IMR-90 (cell line): ENCODE measurements at regions not wholly inside any gene's neighbourhood (a gene's known extent, or its start where the extent isn't known, plus 50 kb on each side); places are given as distances from the start of the nearest gene placed in this dataset.

Source experiments
- ATAC-seq: fragments of 200-7000 bp; cut with Tn5 transposase; 2 replicates; pipeline ENCODE4 v1.9.1; 2020; ENCODE audit warnings: low read depth, mild to moderate bottlenecking, moderate library complexity
- BruUV-seq: library from RNA; stranded (reverse); fragments of 400-500 nt; replicated peaks from 2 replicates; lab custom pipeline; 2021; lab: Mats Ljungman, UMichigan
- CTCF ChIA-PET: fragments of 300-600 bp; formaldehyde crosslinking; extraction: SDS; loops from one replicate; lab custom pipeline; 2021; ENCODE audit warnings: antibody characterized with exemption; lab: Yijun Ruan, JAX
- POLR2A ChIA-PET: fragments of 300-600 bp; sonication (Branson Sonifier 250); formaldehyde crosslinking; loops from one replicate; lab custom pipeline; 2022; ENCODE audit warnings: antibody characterized with exemption; ENCODE audit not compliant: unreplicated experiment; lab: Charles Lee
- DNase-seq: peaks from one replicate; pipeline ENCODE4 v3.0.0; 2013
- H2AFZ ChIP-seq: replicated peaks from 2 replicates; pipeline ENCODE3; 2013; ENCODE audit warnings: low read length, mild to moderate bottlenecking; ENCODE audit not compliant: poor library complexity
- H2AK5ac ChIP-seq: 2 replicates; pipeline ENCODE4 v1.6.1; 2013; ENCODE audit warnings: low read depth, low read length, inconsistent platforms
- H2AK9ac ChIP-seq: replicated peaks from 2 replicates; pipeline ENCODE3; 2013; ENCODE audit warnings: mild to moderate bottlenecking, low read depth, low read length, moderate library complexity; ENCODE audit not compliant: poor library complexity
- H2BK120ac ChIP-seq: 2 replicates; pipeline ENCODE4 v1.6.1; 2013; ENCODE audit warnings: low read depth, low read length, inconsistent platforms
- H2BK15ac ChIP-seq: 3 replicates; pipeline ENCODE4 v1.6.1; 2013; ENCODE audit warnings: low read depth, low read length, inconsistent platforms
- H2BK20ac ChIP-seq: 2 replicates; pipeline ENCODE4 v1.6.1; 2013; ENCODE audit warnings: low read depth, mild to moderate bottlenecking, inconsistent platforms, low read length, moderate library complexity
- H2BK5ac ChIP-seq: 2 replicates; pipeline ENCODE4 v1.6.1; 2013; ENCODE audit warnings: mild to moderate bottlenecking, low read depth, low read length, inconsistent platforms; ENCODE audit not compliant: poor library complexity, severe bottlenecking
- H3K14ac ChIP-seq: replicated peaks from 2 replicates; pipeline ENCODE4 v1.6.1; 2013; ENCODE audit warnings: low read depth, low read length, inconsistent platforms
- H3K18ac ChIP-seq: 2 replicates; pipeline ENCODE4 v1.6.1; 2013; ENCODE audit warnings: low read depth, low read length, control low read depth
- H3K23ac ChIP-seq: 2 replicates; pipeline ENCODE4 v1.6.1; 2013; ENCODE audit warnings: low read depth, low read length, inconsistent platforms
- H3K27ac ChIP-seq: 2 replicates; pipeline ENCODE4 v1.5.1; 2013; ENCODE audit warnings: mild to moderate bottlenecking, control low read depth, low read length; ENCODE audit not compliant: insufficient read depth
- H3K27me3 ChIP-seq: 2 replicates; pipeline ENCODE4 v1.6.1; 2013; ENCODE audit warnings: low read length; ENCODE audit not compliant: control insufficient read depth, insufficient read depth
- H3K36me3 ChIP-seq: 2 replicates; pipeline ENCODE4 v1.6.1; 2013; ENCODE audit warnings: low read length, mixed read lengths; ENCODE audit not compliant: control insufficient read depth, insufficient read depth
- H3K4ac ChIP-seq: 2 replicates; pipeline ENCODE4 v1.6.1; 2013; ENCODE audit warnings: low read depth, low read length, inconsistent platforms
- H3K4me1 ChIP-seq: 2 replicates; pipeline ENCODE4 v1.6.1; 2013; ENCODE audit warnings: low read length, mixed read lengths; ENCODE audit not compliant: control insufficient read depth, insufficient read depth
- H3K4me2 ChIP-seq: 2 replicates; pipeline ENCODE4 v1.6.1; 2013; ENCODE audit warnings: low read depth, mild to moderate bottlenecking, control low read depth, low read length, moderate library complexity
- H3K4me3 ChIP-seq: 2 replicates; pipeline ENCODE4 v1.5.1; 2013; ENCODE audit warnings: low read depth, mild to moderate bottlenecking, control low read depth, low read length, moderate library complexity; ENCODE audit not compliant: insufficient read depth
- H3K56ac ChIP-seq: 2 replicates; pipeline ENCODE4 v1.6.1; 2013; ENCODE audit warnings: low read length, inconsistent platforms; ENCODE audit not compliant: insufficient read depth; ENCODE audit errors: extremely low read depth
- H3K79me1 ChIP-seq, 2 experiments: 2 replicates each; pipeline ENCODE4 v1.6.1; 2013; ENCODE audit warnings: low read length in 2 of 2, inconsistent platforms in 1 of 2, low read depth in 1 of 2
- H3K9ac ChIP-seq: 2 replicates; pipeline ENCODE4 v1.6.1; 2013; ENCODE audit warnings: low read depth, low read length, control low read depth
- H3K9me1 ChIP-seq: 2 replicates; pipeline ENCODE4 v1.6.1; 2013; ENCODE audit warnings: low read length, inconsistent platforms; ENCODE audit not compliant: insufficient read depth
- H3K9me3 ChIP-seq: 2 replicates; pipeline ENCODE4 v1.6.1; 2013; ENCODE audit warnings: low read length; ENCODE audit not compliant: control insufficient read depth, insufficient read depth
- H4K20me1 ChIP-seq: 2 replicates; pipeline ENCODE4 v1.6.1; 2013; ENCODE audit warnings: low read length, inconsistent platforms; ENCODE audit not compliant: insufficient read depth
- H4K5ac ChIP-seq: 2 replicates; pipeline ENCODE4 v1.6.1; 2013; ENCODE audit warnings: mild to moderate bottlenecking, low read depth, low read length, control low read depth
- H4K8ac ChIP-seq, 2 experiments: 2 replicates each; pipeline ENCODE4 v1.6.1; 2013; ENCODE audit warnings: low read depth in 2 of 2, low read length in 2 of 2, control low read depth in 1 of 2, inconsistent platforms in 1 of 2
- H4K91ac ChIP-seq: 2 replicates; pipeline ENCODE4 v1.6.1; 2013; ENCODE audit warnings: low read depth, low read length, inconsistent platforms; ENCODE audit not compliant: insufficient read depth
- BHLHE40 ChIP-seq: fragments of 150-350 bp; IDR thresholded peaks from 2 replicates; pipeline ENCODE4 v1.6.1; 2016; ENCODE audit warnings: mild to moderate bottlenecking, low read depth, low read length
- CEBPB ChIP-seq: IDR thresholded peaks from 2 replicates; pipeline ENCODE4 v1.6.1; 2012; ENCODE audit warnings: low read depth, low read length, improper control_type of control experiment
- CHD1 ChIP-seq: IDR thresholded peaks from 2 replicates; pipeline ENCODE4 v1.6.1; 2012; ENCODE audit warnings: low read depth, low read length, improper control_type of control experiment
- ELK1 ChIP-seq: fragments of 150-350 bp; IDR thresholded peaks from 2 replicates; pipeline ENCODE4 v1.6.1; 2016; ENCODE audit warnings: low read depth, mild to moderate bottlenecking, low read length, moderate library complexity, borderline replicate concordance
- FOS ChIP-seq: fragments of 150-350 bp; IDR thresholded peaks from 2 replicates; pipeline ENCODE4 v1.6.1; 2016; ENCODE audit warnings: low read depth, low read length
- MAFK ChIP-seq: IDR thresholded peaks from 2 replicates; pipeline ENCODE4 v1.6.1; 2012; ENCODE audit warnings: low read depth, low read length, improper control_type of control experiment
- MAZ ChIP-seq: IDR thresholded peaks from 2 replicates; pipeline ENCODE4 v1.6.1; 2012; ENCODE audit warnings: low read depth, mild to moderate bottlenecking, low read length, improper control_type of control experiment, moderate library complexity, borderline replicate concordance
- MXI1 ChIP-seq: IDR thresholded peaks from 2 replicates; pipeline ENCODE4 v1.6.1; 2012; ENCODE audit warnings: low read depth, mild to moderate bottlenecking, low read length, moderate library complexity, borderline replicate concordance
- NFE2L2 ChIP-seq: fragments of 150-350 bp; IDR thresholded peaks from 2 replicates; pipeline ENCODE4 v1.6.1; 2016; ENCODE audit warnings: low read depth, mild to moderate bottlenecking, low read length
- POLR2A ChIP-seq: IDR thresholded peaks from 2 replicates; pipeline ENCODE4 v1.6.1; 2012; ENCODE audit warnings: mild to moderate bottlenecking, low read depth, low read length
- RAD21 ChIP-seq: IDR thresholded peaks from 2 replicates; pipeline ENCODE4 v1.6.1; 2012; ENCODE audit warnings: low read length, improper control_type of control experiment
- RCOR1 ChIP-seq: IDR thresholded peaks from 2 replicates; pipeline ENCODE4 v1.6.1; 2012; ENCODE audit warnings: mild to moderate bottlenecking, low read length, improper control_type of control experiment; ENCODE audit not compliant: insufficient replicate concordance
- RFX5 ChIP-seq: IDR thresholded peaks from 2 replicates; pipeline ENCODE4 v1.8.0; 2012; ENCODE audit warnings: low read depth, mild to moderate bottlenecking, low read length, moderate library complexity
- SMC3 ChIP-seq: fragments of 150-350 bp; IDR thresholded peaks from 2 replicates; pipeline ENCODE4 v1.6.1; 2016; ENCODE audit warnings: low read depth, mild to moderate bottlenecking, antibody characterized with exemption, low read length, moderate library complexity
- WGBS, 2 experiments: methylation state at CpG; one replicate each; pipeline versions ENCODE4 v1.1.5 to v1.1.7; 2013; ENCODE audit warnings: missing lambda C conversion rate in 2 of 2; ENCODE audit not compliant: insufficient read length in 1 of 2; ENCODE audit errors: extremely low coverage in 2 of 2; 5-methylcytosine and 5-hydroxymethylcytosine counted together
- dilution Hi-C: fragments of 300-500 bp; cut with HindIII; formaldehyde crosslinking; loops from one replicate; pipeline ENCODE4 v1.14.3; 2018; ENCODE audit warnings: low sequenced_read_pairs; ENCODE audit not compliant: unreplicated experiment
- in situ Hi-C: fragments of 300-500 bp; cut with MboI; formaldehyde crosslinking; loops from 3 replicates; pipeline ENCODE4 v1.14.3; 2019; ENCODE audit warnings: low sequenced_read_pairs, inconsistent platforms, mixed read lengths
- intact Hi-C: fragments of 100-400 bp; cut with micrococcal nuclease; formaldehyde crosslinking; loops from 2 replicates; pipeline ENCODE4 v1.10.0; 2022
- TF ChIP-seq, protein P1 (sequence below): conservative IDR thresholded peaks from 2 replicates; pipeline ENCODE4 v1.5.1; 2012; ENCODE audit warnings: mild to moderate bottlenecking, low read depth, low read length, improper control_type of control experiment
- TF ChIP-seq, protein P2 (sequence below): fragments of 150-350 bp; IDR thresholded peaks from 2 replicates; pipeline ENCODE4 v1.6.1; 2017; ENCODE audit warnings: mild to moderate bottlenecking, antibody characterized with exemption, low read length, low read depth

DNA sequence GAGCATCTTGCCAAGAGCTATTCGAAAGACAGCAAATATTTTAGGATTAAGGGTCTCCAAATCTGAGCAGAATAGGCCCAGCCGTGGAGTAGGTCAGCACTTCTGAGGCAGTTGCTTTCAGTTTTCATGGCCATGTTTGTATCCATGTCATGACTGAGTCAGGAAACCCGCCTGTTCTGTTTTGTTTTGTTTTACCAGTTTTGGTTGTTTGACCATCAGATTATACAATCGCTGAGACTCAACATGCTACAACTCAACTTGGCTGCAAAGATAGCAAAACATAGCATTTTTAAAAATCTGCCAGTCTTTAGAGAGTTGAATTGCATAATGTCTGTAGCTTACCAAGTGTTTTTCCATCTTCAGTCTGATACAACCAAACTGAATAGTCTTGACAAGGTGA is 185.1 kb upstream of the ZNF462 start:
- Histone ChIP-seq H3K4ac (no peak overlapping the region), H4K91ac (no peak overlapping the region), H3K23ac (no peak overlapping the region), H2BK20ac (no peak overlapping the region), H3K56ac (no peak overlapping the region), H3K4me2 (no peak overlapping the region), H2BK15ac (no peak overlapping the region), H3K79me1 (no peaks in the 10 kb centered on the region), H2AFZ (no peak overlapping the region), H2AK5ac (no peak overlapping the region), H3K14ac (no peak overlapping the region), H3K9ac (no peak overlapping the region), H2AK9ac (no peak overlapping the region), H3K4me3 (no peak overlapping the region), H4K20me1 (no peaks in the 10 kb centered on the region), H3K27me3 (no peaks in the 10 kb centered on the region), H3K4me1 (no peaks in the 10 kb centered on the region), H2BK120ac (no peak overlapping the region), H3K9me3 (no peaks in the 10 kb centered on the region), H4K5ac (no peak overlapping the region), H3K36me3 (no peaks in the 10 kb centered on the region), H3K27ac (no peak overlapping the region), H3K18ac (no peak overlapping the region), H3K9me1 (no peaks in the 10 kb centered on the region), H2BK5ac (no peak overlapping the region), H4K8ac (no peak overlapping the region)
- intact Hi-C loops: no loop called here
- DNase-seq: no peak
- in situ Hi-C loops: no loop called here
- POLR2A ChIA-PET: no interaction called here
- no peak for ATAC-seq
- WGBS, 2 experiments: 65% methylated on average over 2 of the region's 4 CpGs; no CpG with 5 or more reads in 1 of the 2 experiments
- BruUV-seq: no TSS peak
- no peak for TF ChIP-seq CHD1
- TF ChIP-seq, protein P1, sequence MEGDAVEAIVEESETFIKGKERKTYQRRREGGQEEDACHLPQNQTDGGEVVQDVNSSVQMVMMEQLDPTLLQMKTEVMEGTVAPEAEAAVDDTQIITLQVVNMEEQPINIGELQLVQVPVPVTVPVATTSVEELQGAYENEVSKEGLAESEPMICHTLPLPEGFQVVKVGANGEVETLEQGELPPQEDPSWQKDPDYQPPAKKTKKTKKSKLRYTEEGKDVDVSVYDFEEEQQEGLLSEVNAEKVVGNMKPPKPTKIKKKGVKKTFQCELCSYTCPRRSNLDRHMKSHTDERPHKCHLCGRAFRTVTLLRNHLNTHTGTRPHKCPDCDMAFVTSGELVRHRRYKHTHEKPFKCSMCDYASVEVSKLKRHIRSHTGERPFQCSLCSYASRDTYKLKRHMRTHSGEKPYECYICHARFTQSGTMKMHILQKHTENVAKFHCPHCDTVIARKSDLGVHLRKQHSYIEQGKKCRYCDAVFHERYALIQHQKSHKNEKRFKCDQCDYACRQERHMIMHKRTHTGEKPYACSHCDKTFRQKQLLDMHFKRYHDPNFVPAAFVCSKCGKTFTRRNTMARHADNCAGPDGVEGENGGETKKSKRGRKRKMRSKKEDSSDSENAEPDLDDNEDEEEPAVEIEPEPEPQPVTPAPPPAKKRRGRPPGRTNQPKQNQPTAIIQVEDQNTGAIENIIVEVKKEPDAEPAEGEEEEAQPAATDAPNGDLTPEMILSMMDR: no peak
- TF ChIP-seq MXI1: no peak
- TF ChIP-seq NFE2L2: no peak
- no peak for TF ChIP-seq BHLHE40
- no peak for TF ChIP-seq SMC3
- TF ChIP-seq RFX5: no peak
- no peak for TF ChIP-seq MAZ
- TF ChIP-seq ELK1: no peak
- TF ChIP-seq POLR2A: no peak
- no peak for TF ChIP-seq RAD21
- no peak for TF ChIP-seq MAFK
- TF ChIP-seq RCOR1: no peak
- TF ChIP-seq, protein P2, sequence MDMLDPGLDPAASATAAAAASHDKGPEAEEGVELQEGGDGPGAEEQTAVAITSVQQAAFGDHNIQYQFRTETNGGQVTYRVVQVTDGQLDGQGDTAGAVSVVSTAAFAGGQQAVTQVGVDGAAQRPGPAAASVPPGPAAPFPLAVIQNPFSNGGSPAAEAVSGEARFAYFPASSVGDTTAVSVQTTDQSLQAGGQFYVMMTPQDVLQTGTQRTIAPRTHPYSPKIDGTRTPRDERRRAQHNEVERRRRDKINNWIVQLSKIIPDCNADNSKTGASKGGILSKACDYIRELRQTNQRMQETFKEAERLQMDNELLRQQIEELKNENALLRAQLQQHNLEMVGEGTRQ: no peak
- TF ChIP-seq CEBPB: no peak
- no peak for TF ChIP-seq FOS
- dilution Hi-C loops: no loop called here
- CTCF ChIA-PET: no interaction called here
